LNCaP clone FGC (cell line): ENCODE measurements at regions not wholly inside any gene's neighbourhood (a gene's known extent, or its start where the extent isn't known, plus 50 kb on each side); places are given as distances from the start of the nearest gene placed in this dataset.

Experiments used
- DNase-seq: peaks from one replicate; pipeline ENCODE4 v3.0.0-alpha.2; 2011; ENCODE audit warnings: low read depth
- H3K4me3 ChIP-seq: 2 replicates; pipeline ENCODE4 v1.5.1; 2011; ENCODE audit warnings: mild to moderate bottlenecking, low read depth, low read length, control low read depth
- CTCF ChIP-seq: IDR thresholded peaks from 2 replicates; pipeline ENCODE4 v1.5.1; 2012; ENCODE audit warnings: mild to moderate bottlenecking; ENCODE audit not compliant: control insufficient read depth, insufficient read depth; ENCODE audit errors: extremely low read depth

- no peak for DNase-seq
- TF ChIP-seq CTCF = no peak
- H3K4me3 ChIP-seq = no peak overlapping the region
These were observed 521.5 kb upstream of the SPRY2 start for GRCh38 chr13:80862456-80862855.

GRCh38 chr13:80860845-80861244 is 519.9 kb upstream of the SPRY2 start:
- DNase-seq = no peak
- TF ChIP-seq CTCF = no peak
- H3K4me3 ChIP-seq = no peak overlapping the region

- DNase-seq = no peak
- H3K4me3 ChIP-seq = no peak overlapping the region
- TF ChIP-seq CTCF = no peak
These were observed 517.2 kb upstream of the SPRY2 start for GRCh38 chr13:80858131-80858530.

- TF ChIP-seq CTCF = no peak
- DNase-seq = no peak
- no peak overlapping the region for H3K4me3 ChIP-seq
These were observed 516.4 kb upstream of the SPRY2 start for GRCh38 chr13:80857321-80857720.

GRCh38 chr13:80850771-80851170 is 509.8 kb upstream of the SPRY2 start:
- TF ChIP-seq CTCF = no peak
- no peak overlapping the region for H3K4me3 ChIP-seq
- no peak for DNase-seq

GRCh38 chr13:80844164-80844563 is 503.2 kb upstream of the SPRY2 start:
- no peak for TF ChIP-seq CTCF
- DNase-seq = no peak

GRCh38 chr13:80841414-80841813 is 500.5 kb upstream of the SPRY2 start:
- DNase-seq = no peak
- TF ChIP-seq CTCF = no peak
- no peak overlapping the region for H3K4me3 ChIP-seq

More at GRCh38 chr13:80844164-80844563, 503.2 kb upstream of the SPRY2 start:
- no peak overlapping the region for H3K4me3 ChIP-seq
